ENCODE measurements at regions not wholly inside any gene's neighbourhood (a gene's known extent, or its start where the extent isn't known, plus 50 kb on each side); places are given as distances from the start of the nearest gene placed in this dataset.

DNA sequence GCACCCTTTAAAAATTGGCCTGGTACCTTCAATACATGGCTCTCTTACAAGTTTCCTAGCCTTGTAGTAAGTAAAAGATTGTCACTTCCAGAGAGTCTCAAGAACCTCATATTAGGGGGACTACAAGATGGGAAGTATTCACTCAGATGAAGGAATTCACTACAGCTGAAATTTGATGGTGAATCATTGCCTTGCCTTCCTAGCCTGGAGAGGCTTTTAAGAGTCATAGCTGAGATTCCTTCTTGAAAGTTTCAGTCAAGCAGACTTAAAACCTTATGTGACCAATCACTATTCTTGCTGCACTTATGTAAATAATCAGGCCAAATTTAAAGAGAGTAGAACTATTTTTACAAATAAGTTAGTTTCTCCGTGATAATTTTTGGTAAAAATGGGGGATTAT, 451.6 kb downstream of the TRHDE start:
- no peaks in the 10 kb centered on the region for H3K27me3 ChIP-seq (replicated peaks; ENCODE audit: insufficient read depth, low read length)
- H3K79me2 ChIP-seq (ENCODE audit: low read length): no peaks in the 10 kb centered on the region
- H3F3A ChIP-seq (ENCODE audit: insufficient read depth, low read length): no peaks in the 10 kb centered on the region
- DNase-seq: no peak
- H3K9me2 ChIP-seq (replicated peaks; ENCODE audit: insufficient read depth, low read length): no peaks in the 10 kb centered on the region
- H3K4me3 ChIP-seq (ENCODE audit: low read length): no peak overlapping the region
- H3K9me3 ChIP-seq (replicated peaks; ENCODE audit: insufficient read depth, low read length): no peaks in the 10 kb centered on the region
- TF ChIP-seq EZH2 (optimal IDR thresholded peaks at IDR 0.05; ENCODE audit: low read depth, low read length) (no peak), EZH2phosphoT487 (IDR thresholded peaks at IDR 0.05; ENCODE audit: low read length) (no peak)
- TF ChIP-seq, protein P1, sequence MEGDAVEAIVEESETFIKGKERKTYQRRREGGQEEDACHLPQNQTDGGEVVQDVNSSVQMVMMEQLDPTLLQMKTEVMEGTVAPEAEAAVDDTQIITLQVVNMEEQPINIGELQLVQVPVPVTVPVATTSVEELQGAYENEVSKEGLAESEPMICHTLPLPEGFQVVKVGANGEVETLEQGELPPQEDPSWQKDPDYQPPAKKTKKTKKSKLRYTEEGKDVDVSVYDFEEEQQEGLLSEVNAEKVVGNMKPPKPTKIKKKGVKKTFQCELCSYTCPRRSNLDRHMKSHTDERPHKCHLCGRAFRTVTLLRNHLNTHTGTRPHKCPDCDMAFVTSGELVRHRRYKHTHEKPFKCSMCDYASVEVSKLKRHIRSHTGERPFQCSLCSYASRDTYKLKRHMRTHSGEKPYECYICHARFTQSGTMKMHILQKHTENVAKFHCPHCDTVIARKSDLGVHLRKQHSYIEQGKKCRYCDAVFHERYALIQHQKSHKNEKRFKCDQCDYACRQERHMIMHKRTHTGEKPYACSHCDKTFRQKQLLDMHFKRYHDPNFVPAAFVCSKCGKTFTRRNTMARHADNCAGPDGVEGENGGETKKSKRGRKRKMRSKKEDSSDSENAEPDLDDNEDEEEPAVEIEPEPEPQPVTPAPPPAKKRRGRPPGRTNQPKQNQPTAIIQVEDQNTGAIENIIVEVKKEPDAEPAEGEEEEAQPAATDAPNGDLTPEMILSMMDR (IDR thresholded peaks at IDR 0.05; ENCODE audit: low read length): no peak
- H3K4me2 ChIP-seq (ENCODE audit: low read depth, low read length): no peak overlapping the region
- H3K27ac ChIP-seq (ENCODE audit: low read length): no peak overlapping the region
- H2AFZ ChIP-seq (ENCODE audit: low read length): no peak overlapping the region
- no peaks in the 10 kb centered on the region for H3K36me3 ChIP-seq (replicated peaks; ENCODE audit: insufficient read depth, low read length)
- H3K4me1 ChIP-seq (ENCODE audit: low read length): no peaks in the 10 kb centered on the region
- H3K9ac ChIP-seq (ENCODE audit: low read length): no peak overlapping the region
- no peaks in the 10 kb centered on the region for H4K20me1 ChIP-seq (ENCODE audit: insufficient read depth, low read length)

DNA sequence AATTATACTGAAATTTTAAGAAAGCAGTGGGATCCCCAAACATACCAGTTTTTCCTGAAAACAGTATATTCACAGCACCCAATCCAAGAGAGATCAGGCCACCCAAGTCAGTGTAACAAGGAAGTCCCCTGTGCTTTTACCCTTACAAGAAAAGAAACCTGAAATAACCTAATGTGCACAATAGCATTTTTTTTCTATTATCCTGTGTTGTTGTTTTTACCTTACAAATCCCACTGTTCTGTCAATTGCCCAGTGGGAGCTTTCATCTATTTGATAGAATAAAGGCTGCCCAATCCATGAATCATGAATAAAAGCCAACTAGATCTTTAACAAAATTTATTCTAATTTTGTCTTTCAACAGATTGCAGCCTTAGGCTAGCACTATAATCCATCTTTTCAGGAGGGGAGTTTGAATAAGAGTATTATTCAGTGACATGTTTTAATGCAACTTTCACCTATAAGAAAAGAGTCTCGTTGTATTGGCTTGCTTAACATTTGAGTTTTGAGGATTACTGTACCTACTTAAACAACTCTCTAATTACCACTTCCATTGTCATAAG, 457.4 kb downstream of the TRHDE start:
- Histone ChIP-seq H3K9me2 (replicated peaks; ENCODE audit: insufficient read depth, low read length) (no peaks in the 10 kb centered on the region), H3K4me1 (ENCODE audit: low read length) (no peaks in the 10 kb centered on the region), H2AFZ (ENCODE audit: low read length) (no peak overlapping the region), H3K4me2 (ENCODE audit: low read depth, low read length) (no peak overlapping the region), H4K20me1 (ENCODE audit: insufficient read depth, low read length) (no peaks in the 10 kb centered on the region), H3K9me3 (replicated peaks; ENCODE audit: insufficient read depth, low read length) (no peaks in the 10 kb centered on the region), H3K4me3 (ENCODE audit: low read length) (no peak overlapping the region), H3K9ac (ENCODE audit: low read length) (no peak overlapping the region), H3F3A (ENCODE audit: insufficient read depth, low read length) (no peaks in the 10 kb centered on the region), H3K79me2 (ENCODE audit: low read length) (no peaks in the 10 kb centered on the region), H3K27me3 (replicated peaks; ENCODE audit: insufficient read depth, low read length) (no peaks in the 10 kb centered on the region), H3K27ac (ENCODE audit: low read length) (no peak overlapping the region), H3K36me3 (replicated peaks; ENCODE audit: insufficient read depth, low read length) (no peaks in the 10 kb centered on the region)
- TF ChIP-seq, protein P1 (IDR thresholded peaks at IDR 0.05; ENCODE audit: low read length): no peak
- TF ChIP-seq EZH2 (optimal IDR thresholded peaks at IDR 0.05; ENCODE audit: low read depth, low read length) (no peak), EZH2phosphoT487 (IDR thresholded peaks at IDR 0.05; ENCODE audit: low read length) (no peak)
- no peak for DNase-seq

DNA sequence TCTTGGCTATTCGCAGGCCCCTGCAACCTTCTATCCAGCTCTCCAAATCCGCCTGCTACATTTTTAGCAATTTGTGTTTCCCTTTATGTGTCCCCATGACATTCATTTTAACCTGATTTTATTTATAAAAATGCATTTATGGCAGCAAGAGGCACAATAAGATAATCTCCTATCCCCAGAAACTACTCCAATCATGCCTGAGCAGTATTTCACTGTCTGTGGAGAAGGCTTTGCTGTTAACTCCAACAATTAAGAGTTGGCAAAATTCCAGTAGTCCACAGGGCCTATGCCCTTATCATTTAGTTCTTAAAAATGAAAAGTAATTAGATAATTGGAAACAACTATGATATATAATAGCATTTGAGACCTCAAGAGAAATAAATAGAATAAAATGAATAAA, 462.4 kb downstream of the TRHDE start:
- no peaks in the 10 kb centered on the region for H3F3A ChIP-seq (ENCODE audit: insufficient read depth, low read length)
- TF ChIP-seq, protein P1 (IDR thresholded peaks at IDR 0.05; ENCODE audit: low read length): no peak
- TF ChIP-seq EZH2 (optimal IDR thresholded peaks at IDR 0.05; ENCODE audit: low read depth, low read length) (no peak), EZH2phosphoT487 (IDR thresholded peaks at IDR 0.05; ENCODE audit: low read length) (no peak)
- H3K9me2 ChIP-seq (replicated peaks; ENCODE audit: insufficient read depth, low read length): no peaks in the 10 kb centered on the region
- no peak for DNase-seq
- H3K4me2 ChIP-seq (ENCODE audit: low read depth, low read length): no peak overlapping the region
- H3K79me2 ChIP-seq (ENCODE audit: low read length): no peaks in the 10 kb centered on the region
- H3K9ac ChIP-seq (ENCODE audit: low read length): no peak overlapping the region
- no peaks in the 10 kb centered on the region for H3K4me1 ChIP-seq (ENCODE audit: low read length)
- no peaks in the 10 kb centered on the region for H3K27me3 ChIP-seq (replicated peaks; ENCODE audit: insufficient read depth, low read length)
- H3K9me3 ChIP-seq (replicated peaks; ENCODE audit: insufficient read depth, low read length): no peaks in the 10 kb centered on the region
- H2AFZ ChIP-seq (ENCODE audit: low read length): no peak overlapping the region
- no peak overlapping the region for H3K4me3 ChIP-seq (ENCODE audit: low read length)
- H3K27ac ChIP-seq (ENCODE audit: low read length): no peak overlapping the region
- H3K36me3 ChIP-seq (replicated peaks; ENCODE audit: insufficient read depth, low read length): no peaks in the 10 kb centered on the region
- no peaks in the 10 kb centered on the region for H4K20me1 ChIP-seq (ENCODE audit: insufficient read depth, low read length)

Measured in MM.1S (cell line).